ENCODE measurements at regions not wholly inside any gene's neighbourhood (a gene's known extent, or its start where the extent isn't known, plus 50 kb on each side); places are given as distances from the start of the nearest gene placed in this dataset.
"Not testable (repeated sequence)": the region's sequence is repeated elsewhere in the genome, so short reads cannot be mapped to it uniquely, and the experiment has no call there.

DNA sequence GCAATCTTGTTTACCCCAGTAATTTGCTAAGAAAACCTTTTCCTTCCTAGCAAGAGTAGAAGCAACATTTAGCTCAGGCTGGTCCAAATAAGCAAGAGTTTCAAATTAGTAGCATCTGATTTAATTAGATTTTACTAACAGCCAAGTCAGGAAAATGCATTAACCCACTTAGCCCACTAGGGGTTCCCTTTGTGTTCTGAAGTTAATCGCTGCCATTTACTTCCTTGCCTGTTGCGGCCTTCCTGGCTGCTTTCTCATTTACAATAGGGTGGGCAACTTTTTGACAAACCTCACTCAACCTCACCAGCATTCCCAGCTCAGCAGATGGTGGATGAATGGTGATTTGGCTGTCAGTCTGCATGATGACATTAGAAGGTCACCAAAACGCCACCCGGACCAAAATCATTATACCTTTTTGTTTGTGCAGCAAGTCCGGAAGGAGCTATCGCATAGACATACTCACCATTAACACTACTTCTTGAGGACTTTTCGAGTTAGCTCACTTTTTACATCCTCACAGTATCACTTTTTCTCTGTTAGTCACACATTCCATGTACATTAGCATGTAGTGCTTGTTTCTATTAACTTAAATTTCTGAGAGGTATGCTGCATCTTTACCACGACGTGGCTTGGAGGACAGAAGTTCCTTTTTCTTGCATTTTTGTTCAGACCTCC is 101.5 kb upstream of the SETBP1 start:
- peak; percentile 26 for DNase-seq

DNA sequence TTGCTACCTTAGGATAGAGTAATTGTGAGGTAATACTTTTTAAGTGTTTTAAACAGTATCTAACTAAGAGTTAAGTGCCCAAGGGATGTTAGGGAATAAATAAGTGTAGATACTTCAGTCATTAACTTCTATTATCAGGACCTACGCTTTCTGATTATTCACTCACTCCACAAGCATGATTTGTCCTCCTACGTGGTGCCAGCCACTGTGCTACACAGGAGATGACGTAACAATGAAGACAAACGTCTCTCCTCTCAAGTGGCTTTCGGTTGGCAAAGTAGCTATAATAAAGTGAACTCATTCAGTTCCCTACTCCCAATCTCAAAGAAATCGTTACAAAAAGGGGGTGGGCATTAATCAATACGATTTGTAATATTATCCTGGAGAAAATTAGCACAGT is 100.9 kb upstream of the SETBP1 start:
- DNase-seq, result no peak

DNA sequence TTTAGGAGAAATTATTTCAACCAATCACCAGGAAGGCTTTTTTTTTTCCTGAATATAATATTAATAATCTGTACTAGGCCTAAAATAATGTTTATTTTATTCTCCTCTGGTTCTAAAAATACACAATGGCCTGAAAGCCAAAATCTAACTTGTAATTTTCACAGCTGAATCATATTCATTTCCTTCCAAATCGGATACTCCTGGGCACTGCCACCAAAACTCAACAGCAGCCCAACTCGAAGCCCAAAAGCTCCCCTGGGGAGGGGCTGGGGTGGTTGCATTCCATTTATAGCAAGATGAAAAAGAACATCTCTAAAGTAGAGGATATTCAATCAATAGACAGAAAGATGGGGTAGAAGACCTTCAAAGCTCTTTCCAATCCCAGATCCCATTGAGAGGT is 100.5 kb upstream of the SETBP1 start:
- no peak for DNase-seq

DNA sequence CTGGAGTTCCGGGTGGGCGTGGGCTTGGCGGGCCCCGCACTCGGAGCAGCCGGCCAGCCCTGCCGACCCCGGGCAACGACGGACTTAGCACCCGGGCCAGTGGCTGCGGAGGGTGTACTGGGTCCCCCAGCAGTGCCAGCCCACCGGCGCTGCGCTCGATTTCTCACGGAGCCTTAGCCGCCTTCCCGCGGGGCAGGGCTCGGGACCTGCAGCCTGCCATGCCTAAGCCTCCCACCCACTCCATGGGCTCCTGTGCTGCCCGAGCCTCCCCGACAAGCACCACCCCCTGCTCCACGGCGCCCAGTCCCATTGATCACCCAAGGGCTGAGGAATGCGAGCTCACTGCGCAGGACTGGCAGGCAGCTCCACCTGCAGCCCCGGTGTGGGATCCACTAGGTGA is 99.9 kb upstream of the SETBP1 start:
- DNase-seq, result not testable (repeated sequence)

DNA sequence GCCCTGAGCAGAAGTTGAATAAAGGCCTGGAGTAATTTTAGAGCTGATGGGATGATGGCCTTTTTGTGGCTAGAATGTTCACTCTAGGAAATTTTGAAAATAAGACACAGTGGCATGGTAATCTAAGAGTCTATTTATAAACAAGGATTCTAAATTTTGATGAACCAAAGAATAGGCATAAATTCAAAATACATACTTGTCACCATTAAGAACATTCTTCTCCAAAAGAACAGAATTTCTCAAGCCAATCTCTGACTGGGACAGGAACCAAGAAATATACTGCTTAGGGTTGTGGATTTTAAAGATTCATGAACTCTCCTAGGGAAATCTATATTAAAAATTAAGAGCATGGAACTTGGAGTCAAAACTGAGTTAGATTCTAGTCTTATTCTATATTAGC is 98.2 kb upstream of the SETBP1 start:
- no peak for DNase-seq

DNA sequence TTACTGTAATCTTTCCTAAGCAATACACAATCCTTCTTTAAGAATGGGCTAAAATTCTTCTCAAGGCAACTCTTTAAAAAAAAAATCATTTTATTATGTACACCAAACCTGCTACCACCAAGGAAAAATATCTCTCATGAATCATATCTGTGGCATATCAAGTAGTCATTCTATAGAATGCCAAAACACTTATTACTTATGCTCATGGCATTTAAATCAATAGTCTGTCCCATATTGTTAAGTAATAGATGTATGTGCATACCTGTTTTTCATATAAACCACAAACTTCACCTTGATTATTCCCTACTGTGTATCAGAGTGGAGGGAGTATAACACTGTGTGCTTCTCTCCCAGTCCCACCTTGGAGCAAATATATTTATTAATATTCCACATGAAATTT is 95.8 kb upstream of the SETBP1 start:
- DNase-seq, result no peak

DNA sequence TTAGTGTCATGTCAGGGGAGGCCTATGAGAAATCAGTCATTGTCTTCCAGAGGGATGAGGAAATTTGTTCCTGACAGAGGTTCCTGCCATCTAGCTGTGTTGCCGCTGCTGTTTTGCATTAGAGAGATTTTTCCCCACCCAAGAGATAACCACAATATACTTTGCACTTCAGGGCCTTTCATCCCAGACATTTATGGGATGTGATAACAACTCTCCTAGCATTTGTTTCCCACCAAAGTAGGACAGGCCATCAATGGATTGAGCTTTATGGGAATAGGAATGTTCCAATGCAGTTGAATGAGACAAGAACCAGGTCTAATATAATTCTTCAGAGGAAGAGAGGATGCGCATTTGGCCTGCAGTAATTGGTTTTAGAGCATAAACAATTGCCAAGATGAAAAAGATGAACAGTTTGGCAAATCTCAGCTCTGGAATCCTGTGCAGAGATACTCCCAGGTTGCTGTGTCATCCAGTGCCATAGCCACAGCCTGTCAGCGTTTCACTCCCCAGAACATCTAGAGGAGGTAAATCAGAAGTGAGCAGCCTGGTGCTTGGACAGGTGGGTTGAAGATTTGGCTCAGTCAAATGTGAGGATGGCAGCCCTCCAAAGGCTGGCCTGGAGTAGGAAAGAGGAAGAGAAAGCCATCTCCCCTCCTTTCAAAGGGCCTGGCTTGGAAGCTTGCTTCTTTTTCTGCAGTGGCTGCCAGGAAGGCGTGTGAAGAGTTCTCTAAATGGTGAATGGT is 93.7 kb upstream of the SETBP1 start:
- no peak for DNase-seq

DNA sequence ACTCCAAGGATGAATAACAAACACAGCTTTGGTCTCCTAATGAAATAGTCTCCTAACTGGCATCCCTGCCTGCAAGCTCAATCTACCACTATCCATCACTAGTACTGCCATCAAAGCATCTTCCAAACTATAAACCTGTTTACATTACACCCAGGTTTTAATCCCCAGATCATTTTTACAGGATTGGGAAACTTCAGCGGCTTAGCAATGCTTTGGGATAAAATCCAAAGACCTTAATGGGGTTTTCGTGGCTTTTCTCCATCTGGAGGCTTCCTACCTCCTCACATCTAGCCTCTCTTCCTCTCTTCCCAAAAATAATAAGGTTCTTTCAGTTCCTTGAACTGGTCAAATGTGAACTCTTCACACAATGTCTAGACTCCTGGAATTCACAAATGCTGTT is 92.2 kb upstream of the SETBP1 start:
- no peak for DNase-seq

DNA sequence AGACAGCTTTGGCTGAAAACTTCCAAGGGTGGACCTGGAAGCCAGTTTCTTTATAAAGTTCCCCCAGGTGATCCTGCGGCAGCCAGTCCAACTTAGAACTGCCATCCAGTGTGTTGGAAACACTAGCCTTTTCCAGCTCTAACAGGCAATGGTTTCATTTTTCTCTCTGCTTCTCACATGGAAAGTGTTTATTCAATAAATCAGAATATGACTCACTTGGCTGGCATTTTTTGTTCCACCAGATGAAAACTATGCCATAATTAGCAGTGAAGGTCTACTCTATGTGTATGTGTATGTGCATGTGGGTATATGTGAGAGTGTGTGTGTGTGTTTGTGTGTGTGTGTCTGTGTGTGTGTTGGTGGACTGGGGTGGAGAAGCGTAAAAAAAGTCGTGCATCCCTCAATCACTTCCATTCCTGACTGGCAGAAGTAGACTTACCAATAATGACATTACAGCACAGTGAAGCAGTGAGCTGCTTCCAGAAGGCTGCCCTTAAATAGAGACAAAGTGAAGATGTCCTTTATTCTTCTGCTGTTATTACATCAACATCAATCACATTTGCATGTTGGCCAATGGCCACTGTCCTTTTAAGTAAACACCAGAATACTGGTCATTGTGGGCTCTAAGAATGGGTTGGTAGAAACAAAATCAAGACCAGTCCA is 90.9 kb upstream of the SETBP1 start:
- no peak for DNase-seq

DNA sequence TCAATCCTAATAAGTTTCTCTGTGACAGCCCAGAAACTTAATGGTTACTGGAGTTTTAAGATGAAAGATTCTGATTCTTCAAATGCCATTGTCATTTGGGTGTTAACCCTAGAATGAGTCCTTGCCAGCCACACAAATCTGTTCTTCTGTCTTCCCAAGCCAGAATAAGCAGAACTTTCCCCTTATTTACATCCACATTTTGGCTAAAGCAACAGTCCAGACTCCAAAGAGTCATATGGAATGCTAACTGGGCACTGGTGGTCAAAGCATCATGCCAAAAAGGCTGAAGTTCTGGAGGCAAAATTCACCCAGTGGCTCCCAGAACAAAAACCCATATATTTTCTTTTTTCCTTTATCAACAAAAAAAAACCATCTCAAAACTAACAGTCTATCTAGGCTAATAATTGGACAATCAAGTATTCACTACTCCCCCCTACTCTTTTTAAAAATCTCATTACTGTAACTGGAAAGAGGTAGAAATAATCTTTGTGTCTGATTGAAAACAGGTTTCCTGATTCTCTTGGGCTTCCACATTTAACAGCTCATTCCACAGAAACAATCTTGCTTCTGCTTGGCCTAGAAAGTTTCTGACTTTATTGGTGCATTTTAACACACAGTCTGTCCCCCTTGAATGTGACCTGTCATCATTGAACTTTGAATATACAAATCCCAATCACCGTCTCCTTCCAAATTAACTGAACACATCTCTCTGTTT is 89.6 kb upstream of the SETBP1 start:
- no peak for DNase-seq

DNA sequence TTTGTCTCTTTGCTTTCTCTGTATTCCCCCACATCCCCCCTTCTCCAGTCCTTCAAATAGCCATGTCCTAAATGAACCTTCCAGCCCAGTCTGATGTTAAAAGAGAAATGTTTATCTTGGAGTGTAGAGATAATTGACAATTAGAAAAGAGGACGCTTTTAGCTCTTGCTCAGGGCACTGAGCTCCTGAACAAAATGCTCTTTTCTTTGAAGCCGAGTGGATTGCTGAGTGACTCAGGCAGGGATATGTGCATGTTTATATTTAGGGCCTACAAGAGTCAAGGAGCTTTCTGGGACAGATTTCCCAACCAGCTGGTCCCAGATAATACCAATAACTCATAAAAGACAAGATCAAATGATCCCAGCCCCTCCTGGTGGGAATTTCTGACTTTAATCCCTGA is 88.0 kb upstream of the SETBP1 start:
- DNase-seq, result no peak

DNA sequence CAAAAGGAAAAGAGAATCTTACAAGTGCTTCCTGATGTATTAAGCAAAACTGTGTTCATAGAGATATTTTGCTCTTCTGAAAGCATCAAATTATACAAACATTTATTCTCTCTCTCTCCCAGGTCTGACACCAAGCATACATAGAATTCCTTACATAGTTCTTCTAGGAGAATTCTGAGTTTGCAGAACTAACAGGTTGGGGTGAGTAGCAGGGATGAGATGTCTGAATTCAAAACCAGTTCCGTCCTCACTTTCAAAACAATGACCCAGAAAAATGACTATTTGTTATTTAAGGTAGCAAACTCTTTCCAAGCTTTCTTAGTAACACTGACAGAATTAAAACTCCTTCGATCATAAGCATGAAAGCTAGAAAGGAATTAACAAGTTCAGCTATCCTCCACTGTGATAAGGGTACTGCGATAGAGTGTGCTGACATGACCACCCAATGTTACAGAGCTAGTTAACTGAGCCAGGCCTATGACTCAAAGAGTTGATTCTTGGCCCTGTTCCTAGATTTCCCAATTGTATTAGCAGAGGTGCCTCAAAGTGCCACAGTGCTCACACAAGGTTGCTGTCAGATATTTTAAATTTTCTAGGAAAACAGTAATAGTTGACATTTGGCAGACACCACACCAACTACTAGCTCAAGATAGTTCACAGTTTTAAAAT is 85.8 kb upstream of the SETBP1 start:
- no peak for DNase-seq

DNA sequence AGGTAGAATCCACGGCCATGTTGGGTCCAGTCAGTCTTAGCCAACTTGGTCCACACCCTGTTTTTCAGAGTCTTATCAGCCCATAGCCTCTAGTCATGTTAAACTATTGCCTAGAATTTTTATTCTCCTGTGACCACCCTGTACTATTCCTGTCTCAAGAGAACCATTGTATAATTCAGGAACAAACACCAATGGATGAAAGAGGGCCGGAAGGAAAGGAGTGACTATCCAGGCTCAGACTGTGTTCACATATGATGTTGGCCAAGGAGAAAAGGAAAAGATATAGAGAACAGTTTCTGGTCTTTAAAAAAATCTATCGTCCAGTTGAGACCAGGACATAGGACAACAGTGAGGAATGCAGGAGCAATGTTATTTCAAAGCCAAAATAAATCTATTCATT is 82.9 kb upstream of the SETBP1 start:
- no peak for DNase-seq

DNA sequence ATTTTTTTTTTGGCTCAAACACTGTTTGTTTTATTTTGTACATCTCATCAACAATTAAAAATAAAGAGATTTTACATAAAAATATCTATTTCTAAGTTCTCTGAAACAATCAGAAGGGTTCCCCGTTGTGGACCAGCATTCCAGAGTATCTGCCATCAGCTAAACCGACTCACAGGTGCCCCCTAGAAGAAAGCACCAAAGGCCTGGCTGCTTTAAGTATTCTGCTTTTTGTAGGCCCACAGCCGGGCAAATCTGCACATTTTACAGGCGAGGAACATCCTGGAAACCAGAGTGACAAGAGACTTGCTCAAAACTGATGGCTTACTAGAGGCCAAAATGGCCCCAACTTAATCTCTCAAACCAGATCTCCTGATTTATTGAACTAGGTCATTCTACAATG is 82.2 kb upstream of the SETBP1 start:
- DNase-seq, result no peak

DNA sequence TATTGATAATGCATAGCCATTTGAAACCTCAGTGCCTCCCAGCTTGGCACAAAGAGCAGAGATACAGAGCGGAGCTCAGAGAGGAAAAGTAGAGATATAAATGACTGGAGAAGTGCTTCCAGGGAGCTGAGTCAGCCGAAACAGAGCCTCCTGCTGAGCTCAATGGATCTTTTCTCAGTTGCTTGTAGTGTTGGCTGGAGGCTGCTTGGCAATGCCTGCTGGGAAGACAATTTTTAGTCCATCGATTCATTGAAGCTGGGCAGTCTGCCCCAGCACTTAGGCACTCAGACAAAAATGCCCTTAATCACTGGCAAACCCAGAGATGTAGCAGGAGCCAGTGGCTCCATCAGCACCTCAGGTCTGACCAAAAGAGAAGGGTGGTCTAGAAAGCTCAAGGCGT is 81.3 kb upstream of the SETBP1 start:
- DNase-seq, result no peak

DNA sequence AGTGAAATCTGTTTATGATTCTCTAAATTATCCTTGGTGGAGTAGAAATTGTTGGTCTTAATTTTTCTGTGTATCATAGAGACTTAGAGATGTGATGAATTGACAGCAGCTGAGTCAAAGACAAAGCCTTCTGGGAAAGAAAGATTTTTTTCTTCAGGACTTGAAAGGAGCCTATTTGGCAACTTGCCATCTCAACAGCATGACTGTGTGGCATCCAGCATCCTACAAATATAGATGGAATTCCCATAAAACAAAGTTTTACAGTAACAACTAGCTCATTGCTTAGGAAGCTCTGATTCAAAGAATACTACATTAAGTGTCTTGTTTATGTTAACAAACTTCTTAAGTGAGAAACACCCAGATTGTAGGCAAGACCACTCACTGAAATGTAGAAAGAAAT is 79.2 kb upstream of the SETBP1 start:
- no peak for DNase-seq

DNA sequence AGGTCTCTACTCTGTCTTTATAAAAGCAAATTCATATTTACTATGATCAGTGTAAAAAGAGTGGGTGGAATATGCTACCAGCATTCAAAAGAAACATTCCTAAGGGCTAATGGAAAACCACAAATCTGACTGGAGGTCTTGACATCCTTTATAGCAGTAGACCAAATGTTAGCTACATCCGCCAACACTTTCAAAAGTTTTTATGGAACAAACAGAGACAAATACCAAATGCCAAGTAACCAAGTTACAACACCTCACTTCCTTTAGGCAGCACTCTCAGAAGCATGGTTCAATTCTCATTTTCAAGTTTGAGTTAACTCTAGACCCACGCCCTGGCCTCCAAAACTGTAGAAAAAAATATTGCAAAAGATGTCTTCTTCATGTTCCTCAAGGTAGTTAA is 78.3 kb upstream of the SETBP1 start:
- no peak for DNase-seq

DNA sequence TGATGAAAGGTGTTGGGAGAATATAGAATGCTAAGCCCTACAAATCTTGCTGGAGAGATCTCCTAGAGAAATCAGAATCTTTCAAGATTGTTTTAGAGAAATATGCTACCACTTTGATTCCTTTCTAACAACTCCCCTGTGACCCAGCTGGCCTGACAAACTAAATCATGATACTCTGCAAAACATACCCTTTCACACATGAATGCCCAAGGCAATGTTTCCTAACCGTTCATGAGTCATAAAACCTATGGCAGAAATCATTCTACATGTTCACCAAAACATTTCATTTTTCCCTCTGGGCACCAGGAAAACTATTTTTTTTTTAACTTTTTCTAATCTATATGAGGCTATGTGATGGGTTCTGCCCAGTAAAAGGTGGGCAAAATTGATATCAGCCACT is 77.8 kb upstream of the SETBP1 start:
- no peak for DNase-seq

DNA sequence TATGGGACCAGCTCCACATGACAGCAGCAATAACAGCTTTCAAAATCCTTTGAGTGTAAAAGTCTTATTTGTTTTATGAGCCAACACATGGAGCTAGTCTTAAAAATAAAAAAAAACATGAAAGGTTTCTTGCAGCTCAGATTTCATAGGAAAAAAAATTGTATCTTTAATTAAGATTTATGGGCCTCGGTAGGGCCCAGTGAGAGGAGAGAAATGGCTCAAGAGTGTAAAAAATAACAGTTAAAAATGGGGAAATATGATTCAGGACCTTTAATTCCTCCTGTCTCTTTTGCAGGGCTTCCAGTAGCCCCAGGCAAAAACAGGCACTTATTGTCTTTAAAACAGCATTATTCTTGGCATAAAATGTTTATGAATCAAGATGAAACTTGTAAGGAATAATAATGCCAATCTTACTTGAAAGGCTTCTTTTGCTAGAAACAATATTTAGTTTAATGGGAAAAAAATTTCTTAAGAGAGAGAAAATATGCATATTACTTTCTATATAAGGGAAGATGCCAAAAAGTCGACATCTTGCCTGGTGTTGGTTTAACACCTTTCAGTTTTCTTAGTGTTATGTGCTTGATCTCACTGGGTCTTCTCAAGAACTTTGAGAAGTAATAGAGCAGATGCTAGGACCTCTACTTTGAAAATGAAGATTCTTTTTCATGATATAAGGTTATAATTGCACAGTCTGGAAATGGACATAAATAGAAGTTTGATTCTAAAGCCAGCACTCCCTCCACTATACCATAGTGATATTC is 71.3 kb upstream of the SETBP1 start:
- DNase-seq, result no peak

DNA sequence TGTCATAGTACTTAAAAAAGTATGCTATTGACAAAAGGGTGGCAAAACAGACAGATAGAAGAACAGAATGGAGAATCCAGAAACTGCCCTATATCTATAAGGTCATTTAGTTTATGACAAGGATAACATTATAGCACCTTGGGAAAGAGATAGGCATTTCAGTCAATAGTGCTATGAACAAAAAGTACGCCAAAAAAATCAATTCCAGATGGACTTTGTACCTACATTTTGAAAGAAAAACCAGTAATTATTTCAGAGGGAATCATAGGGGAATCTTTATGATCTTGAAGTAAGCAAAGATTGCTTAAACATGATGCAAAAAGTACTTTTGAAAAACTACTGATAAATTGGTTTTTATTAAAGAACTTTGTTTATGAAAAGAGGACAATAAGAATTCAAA is 59.9 kb upstream of the SETBP1 start:
- no peak for DNase-seq

DNA sequence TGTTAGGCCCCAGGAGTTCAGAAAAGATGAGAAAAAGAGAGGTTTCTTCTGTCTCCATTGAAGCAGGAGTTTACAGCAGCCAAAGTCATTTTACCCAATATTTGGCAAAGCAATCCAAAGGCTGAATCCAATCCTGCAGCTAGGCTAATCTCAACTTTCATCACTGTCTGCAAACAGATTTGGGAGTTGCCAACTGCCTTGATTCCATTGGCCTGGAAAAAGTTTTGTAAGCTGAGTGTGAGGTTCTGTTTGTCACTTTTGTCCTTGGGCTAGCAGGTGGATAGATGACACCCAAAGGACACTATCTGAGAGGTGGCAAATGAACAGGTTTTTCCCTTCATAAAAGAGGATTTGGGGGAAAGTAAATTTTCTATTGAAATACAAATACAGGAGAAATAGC is 56.6 kb upstream of the SETBP1 start:
- no peak for DNase-seq

DNA sequence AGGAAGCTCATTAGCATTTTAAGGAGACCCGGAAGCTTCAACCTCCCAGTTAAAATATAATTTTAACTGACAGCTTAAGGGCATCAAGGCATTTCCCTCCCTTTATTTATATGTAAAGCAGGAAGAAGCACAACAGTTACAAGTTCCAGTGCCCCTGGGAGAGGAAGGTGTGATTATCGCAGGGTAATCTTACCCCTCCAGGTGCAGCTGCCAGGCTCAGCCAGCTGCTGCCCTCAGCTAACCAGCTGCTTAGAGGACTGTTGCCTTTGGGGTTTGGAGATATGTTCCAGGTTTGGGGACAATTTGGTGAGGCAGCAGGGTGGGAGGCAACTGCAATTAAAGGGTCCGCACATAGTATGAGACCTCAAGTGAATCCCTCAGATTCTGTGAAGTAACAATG is 55.3 kb upstream of the SETBP1 start:
- DNase-seq, result no peak
